ENCODE measurements at regions not wholly inside any gene's neighbourhood (a gene's known extent, or its start where the extent isn't known, plus 50 kb on each side); places are given as distances from the start of the nearest gene placed in this dataset.
"Not testable (repeated sequence)": the region's sequence is repeated elsewhere in the genome, so short reads cannot be mapped to it uniquely, and the experiment has no call there.

GRCh38 chr7:131131746-131132431 lies 195.8 kb upstream of the MKLN1 start:
- peak; percentile 13 for DNase-seq (ENCODE audit: low spot score)

- DNase-seq (ENCODE audit: low spot score), result no peak
These were observed 188.2 kb upstream of the MKLN1 start for GRCh38 chr7:131139462-131139861.

- no peak for DNase-seq (ENCODE audit: low spot score)
These were observed 186.2 kb upstream of the MKLN1 start for GRCh38 chr7:131141443-131141967.

GRCh38 chr7:131143869-131144268 lies 183.8 kb upstream of the MKLN1 start:
- no peak for DNase-seq (ENCODE audit: low spot score)

GRCh38 chr7:131145026-131145425 lies 182.7 kb upstream of the MKLN1 start:
- DNase-seq (ENCODE audit: low spot score), result no peak

- DNase-seq (ENCODE audit: low spot score), result no peak
These were observed 181.9 kb upstream of the MKLN1 start for GRCh38 chr7:131145770-131146169.

GRCh38 chr7:131147604-131148003 lies 180.1 kb upstream of the MKLN1 start:
- no peak for DNase-seq (ENCODE audit: low spot score)

- no peak for DNase-seq (ENCODE audit: low spot score)
These were observed 179.4 kb upstream of the MKLN1 start for GRCh38 chr7:131148258-131148657.

GRCh38 chr7:131148708-131149428 lies 178.8 kb upstream of the MKLN1 start:
- no peak for DNase-seq (ENCODE audit: low spot score)

GRCh38 chr7:131149429-131149773 lies 178.3 kb upstream of the MKLN1 start:
- no peak for DNase-seq (ENCODE audit: low spot score)

GRCh38 chr7:131149840-131150239 lies 177.8 kb upstream of the MKLN1 start:
- DNase-seq (ENCODE audit: low spot score), result no peak

GRCh38 chr7:131151034-131151433 lies 176.6 kb upstream of the MKLN1 start:
- DNase-seq (ENCODE audit: low spot score), result no peak

- DNase-seq (ENCODE audit: low spot score), result no peak
These were observed 174.9 kb upstream of the MKLN1 start for GRCh38 chr7:131152766-131153165.

GRCh38 chr7:131154380-131154779 lies 173.3 kb upstream of the MKLN1 start:
- DNase-seq (ENCODE audit: low spot score), result no peak

- DNase-seq (ENCODE audit: low spot score), result no peak
These were observed 170.0 kb upstream of the MKLN1 start for GRCh38 chr7:131157530-131158243.

GRCh38 chr7:131158244-131158636 lies 169.4 kb upstream of the MKLN1 start:
- not testable (repeated sequence) for DNase-seq (ENCODE audit: low spot score)

- DNase-seq (ENCODE audit: low spot score), result peak; percentile 31
These were observed 167.7 kb upstream of the MKLN1 start for GRCh38 chr7:131159961-131160361.

- no peak for DNase-seq (ENCODE audit: low spot score)
These were observed 166.6 kb upstream of the MKLN1 start for GRCh38 chr7:131161103-131161502.

GRCh38 chr7:131164025-131164925 lies 163.4 kb upstream of the MKLN1 start:
- peak; percentile 95 for DNase-seq (ENCODE audit: low spot score)

- DNase-seq (ENCODE audit: low spot score), result peak; percentile 19
These were observed 161.6 kb upstream of the MKLN1 start for GRCh38 chr7:131166066-131166465.

- DNase-seq (ENCODE audit: low spot score), result peak; percentile 48
These were observed 157.0 kb upstream of the MKLN1 start for GRCh38 chr7:131170440-131171271.

All from kidney tubule cell (primary cell).